NCI-H187 (cell line): ENCODE measurements at regions not wholly inside any gene's neighbourhood (a gene's known extent, or its start where the extent isn't known, plus 50 kb on each side); places are given as distances from the start of the nearest gene placed in this dataset.
"Not testable (repeated sequence)": the region's sequence is repeated elsewhere in the genome, so short reads cannot be mapped to it uniquely, and the experiment has no call there.

Experiments used
- DNase-seq, 2 experiments: peaks; one replicate each; lab custom pipeline; 2025; lab: John Stamatoyannopoulos, UW

GRCh38 chr1:82820816-82821215, 1020.1 kb downstream of the ADGRL2 start:
- DNase-seq: no peak

GRCh38 chr1:82819234-82819633, 1018.5 kb downstream of the ADGRL2 start:
- no peak for DNase-seq

DNA sequence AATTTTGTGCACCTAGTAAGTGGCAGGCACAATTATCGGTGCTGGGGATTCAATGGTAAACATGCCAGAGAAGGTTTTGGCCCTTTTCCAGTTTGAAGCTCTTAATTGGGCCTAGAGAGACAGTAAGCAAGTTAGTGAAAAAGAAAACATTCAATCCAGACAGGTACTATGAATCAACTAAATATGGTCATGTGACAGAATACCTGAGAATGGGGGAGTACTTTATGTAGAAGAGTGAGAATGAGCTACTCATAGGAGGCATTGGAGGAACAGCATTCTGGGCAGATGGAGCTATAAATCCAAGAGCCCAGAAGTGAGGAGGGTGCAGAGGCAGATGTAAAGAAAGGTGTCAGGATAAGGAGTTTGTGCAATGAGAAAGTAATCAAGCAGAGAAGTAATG, 1017.9 kb downstream of the ADGRL2 start:
- no peak for DNase-seq

GRCh38 chr1:82813386-82813785, 1012.7 kb downstream of the ADGRL2 start:
- no peak for DNase-seq

DNA sequence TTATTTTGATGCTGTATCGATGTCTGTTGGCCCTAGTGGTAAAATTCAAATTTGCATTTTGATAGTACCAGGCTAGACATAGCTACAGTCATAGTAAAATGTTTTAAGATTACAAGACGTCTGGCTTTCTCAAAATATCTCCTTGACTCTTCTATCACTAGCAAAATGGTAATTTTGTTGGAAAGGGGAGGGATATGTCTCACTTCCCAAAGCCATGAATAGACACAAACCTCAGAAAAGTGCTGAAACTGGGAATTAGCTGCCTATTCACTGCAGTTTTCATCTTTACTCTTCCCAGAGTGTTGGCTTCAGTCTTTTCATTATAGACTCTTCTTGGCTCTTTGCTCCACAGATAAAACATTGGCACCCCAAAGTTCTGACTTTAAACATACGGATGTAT, 1009.9 kb downstream of the ADGRL2 start:
- no peak for DNase-seq

GRCh38 chr1:82807563-82807962, 1006.8 kb downstream of the ADGRL2 start:
- no peak for DNase-seq

GRCh38 chr1:82806133-82806532, 1005.4 kb downstream of the ADGRL2 start:
- DNase-seq: no peak

DNA sequence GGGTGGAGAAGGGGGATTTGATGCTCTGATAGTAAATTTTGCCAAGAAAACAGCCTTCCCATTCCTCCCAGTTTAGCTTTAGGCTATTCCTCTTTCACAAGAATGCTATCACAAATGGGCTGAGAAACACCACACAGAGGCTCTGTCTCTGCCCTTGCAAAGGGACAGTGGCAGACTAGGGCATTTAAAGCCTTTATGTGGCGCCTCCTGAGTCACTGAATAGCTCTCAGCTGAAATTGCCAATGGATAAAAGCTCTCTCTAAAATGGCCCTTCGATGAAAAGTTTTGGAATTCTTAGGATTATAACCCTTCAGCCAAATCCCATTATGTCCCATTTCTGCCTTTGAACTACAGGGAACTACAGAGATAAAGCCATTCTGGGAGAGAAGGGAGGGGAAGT, 1000.4 kb downstream of the ADGRL2 start:
- DNase-seq: no peak

DNA sequence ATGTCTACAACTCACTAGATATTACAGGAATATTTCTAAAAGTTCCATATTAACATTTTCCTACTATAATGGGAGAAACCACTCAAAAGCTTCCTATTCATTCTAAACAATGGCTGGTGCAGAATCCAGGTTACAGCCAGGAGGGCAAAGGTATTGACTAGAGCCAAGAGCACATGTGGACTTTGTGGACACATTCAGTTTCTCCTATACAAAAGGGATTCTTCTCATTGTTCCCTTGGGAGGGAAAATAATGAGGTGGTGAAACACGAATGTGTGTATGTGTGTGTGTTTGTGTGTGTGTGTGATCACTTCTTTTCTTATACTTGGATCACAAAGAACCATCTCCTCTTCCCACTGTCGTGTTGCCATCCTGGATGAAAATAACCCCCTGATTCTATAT, 1000.0 kb downstream of the ADGRL2 start:
- no peak for DNase-seq

- no peak for DNase-seq
Measured at GRCh38 chr1:82799261-82799660, 998.5 kb downstream of the ADGRL2 start.

- DNase-seq: no peak
Measured at GRCh38 chr1:82795508-82796149, 994.9 kb downstream of the ADGRL2 start.

GRCh38 chr1:82792151-82792550, 991.4 kb downstream of the ADGRL2 start:
- DNase-seq: no peak

GRCh38 chr1:82790556-82790955, 989.8 kb downstream of the ADGRL2 start:
- no peak for DNase-seq

GRCh38 chr1:82788660-82789059, 987.9 kb downstream of the ADGRL2 start:
- DNase-seq: no peak

- no peak for DNase-seq
Measured at GRCh38 chr1:82788038-82788437, 987.3 kb downstream of the ADGRL2 start.

DNA sequence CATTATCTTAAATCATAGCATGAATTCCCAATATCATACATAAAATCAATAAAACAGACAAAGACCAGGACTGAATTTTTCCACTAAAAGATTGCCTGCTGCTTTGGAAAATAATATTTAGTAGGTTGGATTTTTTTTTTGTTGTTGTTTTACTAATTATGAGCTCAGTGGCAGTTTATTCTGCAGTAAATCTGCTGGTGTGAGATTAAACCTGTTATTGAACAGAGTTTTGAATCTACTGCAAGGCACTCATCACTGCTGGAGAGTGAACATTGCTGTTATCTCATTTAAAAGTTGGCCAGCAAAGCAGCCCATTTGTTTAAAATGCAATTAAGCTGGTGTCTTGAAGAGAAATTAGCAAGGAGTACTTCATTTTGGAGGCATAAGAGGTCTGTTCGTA, 986.1 kb downstream of the ADGRL2 start:
- no peak for DNase-seq

- no peak for DNase-seq
Measured at GRCh38 chr1:82785268-82785790, 984.6 kb downstream of the ADGRL2 start.

DNA sequence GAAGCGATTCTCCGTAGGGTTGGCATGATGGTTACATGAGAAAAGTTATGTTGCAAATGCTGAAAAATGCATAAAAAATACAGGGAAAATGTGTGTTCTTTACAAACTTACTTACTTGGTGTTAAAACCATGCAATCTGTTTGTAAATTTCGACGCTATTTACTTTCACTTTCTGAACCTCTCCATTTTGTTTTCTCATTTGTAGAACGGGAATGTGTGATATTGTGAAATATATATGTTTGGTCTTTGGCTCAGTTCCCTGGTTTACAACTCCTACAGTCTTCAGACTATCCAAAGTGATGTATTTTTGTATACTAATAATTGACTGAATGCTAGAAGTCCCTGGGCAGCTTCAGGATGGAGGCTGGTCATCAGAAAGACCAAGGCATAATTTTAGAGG, 982.3 kb downstream of the ADGRL2 start:
- no peak for DNase-seq

DNA sequence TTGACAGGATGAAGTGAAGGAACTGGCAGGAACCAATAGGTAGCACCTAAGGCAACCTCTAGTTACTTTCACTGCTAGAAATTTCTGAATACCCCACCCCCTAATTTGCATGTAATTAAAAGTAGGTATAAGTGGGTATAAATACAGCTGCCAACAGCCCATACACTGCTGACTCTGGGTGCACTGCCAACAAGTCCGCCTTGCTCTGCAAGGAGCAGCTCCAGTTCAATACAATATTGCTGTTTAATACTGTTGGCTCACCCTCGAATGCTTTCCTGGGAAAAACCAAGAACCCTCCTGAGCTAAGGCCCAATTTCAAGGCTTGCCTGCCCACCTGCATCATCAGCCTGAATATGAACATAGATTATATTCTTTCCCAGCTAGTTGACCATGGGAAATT, 981.9 kb downstream of the ADGRL2 start:
- no peak for DNase-seq

DNA sequence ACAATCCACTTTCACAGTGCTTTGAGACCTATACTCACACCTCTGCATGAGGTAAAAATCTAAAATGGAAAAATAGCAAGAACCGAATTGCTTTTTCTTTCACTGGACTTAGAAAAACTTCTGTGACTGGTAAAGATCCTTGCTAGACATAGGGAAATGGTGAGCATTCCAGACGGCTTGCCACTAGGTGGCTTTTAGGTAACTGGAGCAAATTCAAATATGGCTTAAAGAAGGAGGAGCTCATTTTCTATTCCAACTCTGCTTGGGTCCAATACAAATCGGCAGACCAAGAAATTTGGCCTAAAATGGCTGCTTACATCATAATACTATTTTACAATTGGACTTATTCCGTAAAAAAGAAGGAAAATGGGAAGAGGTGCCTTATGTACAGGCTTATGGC, 977.9 kb downstream of the ADGRL2 start:
- no peak for DNase-seq

DNA sequence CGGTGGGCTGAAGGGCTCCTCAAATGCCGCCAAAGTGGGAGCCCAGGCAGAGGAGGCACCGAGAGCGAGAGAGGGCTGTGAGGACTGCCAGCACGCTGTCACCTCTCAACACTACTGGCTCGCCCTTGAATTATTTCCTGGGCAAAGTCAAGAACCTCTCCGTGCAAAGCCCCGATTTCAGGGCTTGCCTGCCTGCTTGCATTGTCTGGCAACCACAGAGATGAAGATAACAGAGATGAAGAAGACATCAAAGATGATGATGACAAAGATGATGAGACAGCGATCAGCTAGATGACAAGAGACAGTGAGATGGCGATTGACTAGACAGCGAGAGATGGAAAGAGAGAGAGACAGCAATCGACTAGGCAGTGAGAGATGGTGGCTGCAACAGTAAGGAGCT, 976.5 kb downstream of the ADGRL2 start:
- DNase-seq: no peak

- DNase-seq: not testable (repeated sequence)
Measured at GRCh38 chr1:82776730-82777129, 976.0 kb downstream of the ADGRL2 start.

- DNase-seq: no peak
Measured at GRCh38 chr1:82775406-82776000, 974.8 kb downstream of the ADGRL2 start.
